Natural killer cell treated with Interleukin-12 subunit alpha and Interleukin-12 subunit beta and Interleukin-15 and Interleukin-18, amount 100 ng/mL, for 72 hours (primary cell): ENCODE measurements at regions not wholly inside any gene's neighbourhood (a gene's known extent, or its start where the extent isn't known, plus 50 kb on each side); places are given as distances from the start of the nearest gene placed in this dataset.

Source experiments
- ATAC-seq, 2 donors: fragments of 150-1000 bp; cut with Tn5 transposase in 1 of 2; sonication (Bioruptor Pico), chemical (Tn5 transposase) in 1 of 2; 2 replicates each; pipeline ENCODE4 v1.10.0; 2021
- DNase-seq: peaks from one replicate; pipeline ENCODE4 v3.0.0; 2022; ENCODE audit warnings: low spot score
- H3K27ac Mint-ChIP-seq, 2 donors: 1 replicate in 1 of 2; 2 replicates in 1 of 2; pipeline ENCODE4 v1.8.0; 2022; ENCODE audit warnings: mixed read lengths in 2 of 2, mild to moderate bottlenecking in 1 of 2, moderate library complexity in 1 of 2
- H3K27me3 Mint-ChIP-seq, 2 donors: 1 replicate in 1 of 2; 2 replicates in 1 of 2; pipeline ENCODE4 v1.8.0; 2022; ENCODE audit warnings: mixed read lengths in 2 of 2
- H3K36me3 Mint-ChIP-seq: one replicate; pipeline ENCODE4 v1.8.0; 2022; ENCODE audit warnings: mixed read lengths
- H3K4me1 Mint-ChIP-seq, 2 donors: 1 replicate in 1 of 2; 2 replicates in 1 of 2; pipeline ENCODE4 v1.8.0; 2022; ENCODE audit warnings: low read depth in 2 of 2, mixed read lengths in 2 of 2, mild to moderate bottlenecking in 1 of 2
- H3K4me3 Mint-ChIP-seq: one replicate; pipeline ENCODE4 v1.8.0; 2022; ENCODE audit warnings: mixed read lengths
- H3K9me3 Mint-ChIP-seq: 2 replicates; pipeline ENCODE4 v1.8.0; 2022; ENCODE audit warnings: mixed read lengths

DNA sequence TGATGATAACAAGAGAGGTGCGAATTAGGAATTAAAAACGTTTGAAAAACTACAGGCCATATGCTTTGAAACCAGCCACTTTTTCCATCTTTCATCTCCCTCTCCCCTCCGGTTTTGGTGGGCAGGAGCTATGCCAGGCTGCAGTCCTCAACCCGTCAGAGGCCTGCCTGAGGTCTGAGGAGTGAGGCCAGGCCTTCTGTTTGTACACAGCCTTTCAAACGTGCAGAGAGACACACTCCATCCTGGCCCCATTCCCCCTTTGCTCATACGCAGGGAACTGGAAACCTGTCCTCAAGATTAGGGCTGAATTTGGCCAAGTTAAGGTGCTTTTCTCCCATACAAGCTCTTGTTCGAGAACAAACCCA lies 74.5 kb downstream of the ZIC5 start:
- Mint-ChIP-seq H3K36me3 (no peaks in the 10 kb centered on the region), H3K4me1 (peaks cover 11 to 18% of the 10 kb centered on the region in 2 donors), H3K9me3 (no peaks in the 10 kb centered on the region), H3K27me3 (peaks cover 46 to 61% of the 10 kb centered on the region in 2 donors), H3K27ac (no peak overlapping the region), H3K4me3 (no peak overlapping the region)
- ATAC-seq (no peak), DNase-seq (no peak)

DNA sequence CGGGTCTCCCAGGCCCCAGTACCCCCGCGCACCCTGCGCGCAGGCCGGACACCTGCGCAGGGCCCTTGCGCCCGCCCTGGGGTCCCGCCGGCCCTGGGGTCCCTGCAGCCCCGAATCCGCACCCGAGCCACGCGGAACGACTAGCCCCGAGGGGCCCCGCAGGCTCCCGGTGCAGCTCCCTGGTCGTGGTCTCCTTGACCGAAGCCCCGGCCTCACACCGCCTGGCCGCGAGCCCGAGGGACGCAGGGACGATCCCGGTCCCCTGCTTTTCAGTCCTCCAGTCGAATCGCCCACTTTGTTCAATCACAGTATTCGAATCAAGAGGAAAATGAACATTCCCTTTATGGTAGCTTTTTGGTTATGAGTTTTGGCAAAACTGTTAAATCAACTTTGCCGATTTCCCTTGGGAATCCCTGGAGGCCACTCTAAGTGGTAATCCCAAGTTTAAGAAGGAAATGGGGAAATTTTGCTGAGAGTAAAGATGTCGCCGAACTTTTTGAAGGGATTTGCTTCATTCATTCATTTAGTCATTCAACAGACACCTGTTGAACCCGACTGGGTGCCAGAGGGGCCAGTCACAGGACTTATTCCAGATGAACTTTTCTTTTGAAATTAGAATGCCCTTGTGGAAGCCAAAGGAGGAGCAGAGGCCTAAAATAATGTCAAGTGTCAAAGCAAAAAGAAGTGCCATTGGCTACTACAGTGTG lies 75.0 kb downstream of the ZIC5 start:
- peaks cover 11 to 18% of the 10 kb centered on the region in 2 donors for H3K4me1 Mint-ChIP-seq
- no peaks in the 10 kb centered on the region for H3K36me3 Mint-ChIP-seq
- H3K27me3 Mint-ChIP-seq = peaks cover 47 to 61% of the 10 kb centered on the region in 2 donors
- ATAC-seq (no peak), DNase-seq (no peak)
- H3K9me3 Mint-ChIP-seq = no peaks in the 10 kb centered on the region
- H3K4me3 Mint-ChIP-seq = peak overlapping the region; percentile 32
- H3K27ac Mint-ChIP-seq = no peak overlapping the region

DNA sequence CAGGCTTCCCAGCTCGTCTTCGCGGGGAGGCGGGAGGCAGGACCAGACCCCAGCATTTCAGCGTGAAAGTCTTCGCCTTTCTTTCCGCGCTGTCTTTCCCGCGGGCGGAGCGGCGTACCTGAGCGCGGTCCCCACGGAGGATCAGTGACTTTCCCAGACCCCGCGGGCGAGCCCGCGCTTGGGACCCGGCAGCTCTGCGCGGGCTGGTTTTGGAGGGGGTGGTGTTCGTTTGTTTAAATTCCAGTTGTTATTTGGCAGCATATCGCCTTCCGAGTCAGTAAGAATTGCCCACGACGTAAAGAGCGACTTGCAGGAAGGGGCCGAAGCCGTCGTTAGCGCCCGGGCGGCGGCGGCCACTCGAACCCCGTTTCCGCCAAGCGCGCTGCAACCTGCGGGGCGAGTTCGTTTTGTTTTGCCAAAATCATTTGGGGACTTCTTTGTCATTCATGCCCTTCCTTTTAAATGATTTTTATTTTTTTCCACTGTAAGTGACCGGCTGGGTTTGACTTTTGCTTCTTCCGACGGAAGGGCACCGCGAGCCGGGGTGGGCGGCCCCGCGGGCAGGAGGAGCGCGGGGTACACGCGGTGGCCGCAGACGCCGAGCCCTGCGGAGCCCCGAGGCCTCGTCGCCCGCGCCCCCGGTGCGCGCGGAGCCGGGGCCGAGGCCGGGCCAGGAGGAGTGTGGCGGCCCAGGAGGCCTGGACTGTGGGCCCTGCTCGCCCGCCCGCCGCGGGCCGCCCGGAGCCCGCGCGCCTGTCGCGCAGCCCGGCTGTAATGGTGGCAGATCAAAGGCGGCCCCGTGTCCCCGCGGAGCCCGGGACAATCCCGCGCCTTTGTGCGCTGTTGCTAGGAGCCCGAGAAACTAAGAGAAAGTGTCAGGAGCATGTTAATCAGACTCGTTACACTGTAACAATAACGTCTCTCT lies 75.9 kb downstream of the ZIC5 start:
- H3K9me3 Mint-ChIP-seq = no peaks in the 10 kb centered on the region
- H3K4me3 Mint-ChIP-seq = peak overlapping the region; percentile 70
- peaks cover 43 to 53% of the 10 kb centered on the region in 2 donors for H3K27me3 Mint-ChIP-seq
- no peak overlapping the region for H3K27ac Mint-ChIP-seq
- no peaks in the 10 kb centered on the region for H3K36me3 Mint-ChIP-seq
- peaks cover 10 to 15% of the 10 kb centered on the region in 2 donors for H3K4me1 Mint-ChIP-seq
- ATAC-seq (peak in 1 of 2 donors; percentile 21), DNase-seq (no peak)

DNA sequence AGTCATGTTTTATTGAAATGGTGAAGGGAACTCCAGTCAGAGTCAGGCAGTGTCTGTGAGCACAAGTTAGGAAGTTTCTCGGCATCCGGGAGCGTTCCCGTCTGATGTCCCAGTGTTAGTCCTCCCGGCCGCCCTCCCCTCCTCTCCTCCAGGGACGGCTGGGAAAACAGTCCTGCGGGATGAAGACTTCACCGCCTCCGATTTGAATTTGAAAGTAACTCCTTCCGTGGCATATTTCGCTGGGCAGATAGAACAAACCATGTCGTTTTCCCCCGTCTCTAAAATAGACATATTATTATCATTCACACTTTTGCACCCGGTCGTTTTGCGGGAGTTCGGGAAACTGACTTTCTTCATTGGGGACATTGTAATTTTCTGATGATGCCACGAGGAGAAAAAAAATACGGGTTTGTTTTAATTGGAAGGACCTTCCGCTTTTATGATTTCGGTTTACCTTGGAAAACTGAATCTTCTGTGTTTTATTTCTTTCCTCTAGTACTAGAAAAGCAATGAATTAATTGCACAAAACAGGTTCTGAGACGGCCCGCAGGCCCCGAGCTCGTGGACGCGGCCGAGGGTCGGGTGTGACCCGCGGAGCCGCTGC lies 76.6 kb downstream of the ZIC5 start:
- no peak for DNase-seq
- Mint-ChIP-seq H3K9me3 (no peaks in the 10 kb centered on the region), H3K4me1 (peaks cover 6 to 11% of the 10 kb centered on the region in 2 donors), H3K36me3 (no peaks in the 10 kb centered on the region), H3K4me3 (peak overlapping the region; percentile 70), H3K27ac (no peak overlapping the region), H3K27me3 (peaks cover 37 to 45% of the 10 kb centered on the region in 2 donors)
- ATAC-seq = no peak

DNA sequence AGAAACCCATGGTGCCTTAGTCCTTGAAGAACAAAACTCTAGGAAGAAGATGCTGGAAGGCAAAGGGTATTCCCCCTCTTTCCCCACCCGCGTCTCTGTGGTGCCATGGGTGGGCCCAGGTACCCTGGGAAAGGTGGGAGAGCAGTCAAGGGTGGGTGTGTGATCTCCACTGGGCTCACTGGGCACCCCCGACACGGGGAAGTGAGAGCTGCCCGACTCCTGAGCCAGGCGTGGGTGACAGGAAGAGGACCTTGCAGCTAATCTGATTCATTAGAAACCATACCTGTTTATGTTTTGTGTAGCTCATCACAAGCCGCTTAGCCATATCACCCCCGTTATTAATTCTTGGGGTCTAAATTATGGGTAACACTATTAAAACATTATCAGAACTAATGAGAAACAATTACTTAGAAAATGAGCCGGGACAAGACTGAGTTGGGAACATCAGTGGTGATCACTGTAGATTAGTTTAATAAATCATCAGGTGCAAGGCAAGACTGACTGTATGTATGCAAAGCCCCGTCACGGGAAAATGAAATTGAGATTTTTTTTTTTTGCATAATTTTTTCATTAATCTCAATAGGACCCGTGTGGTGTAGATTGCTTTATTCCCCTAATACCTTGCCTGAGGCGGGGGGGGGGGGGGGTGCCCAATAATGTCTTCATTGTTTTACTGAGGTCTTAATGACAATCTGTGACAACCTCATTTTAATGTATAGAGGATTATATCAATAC lies 77.3 kb downstream of the ZIC5 start:
- Mint-ChIP-seq H3K9me3 (no peaks in the 10 kb centered on the region), H3K4me1 (peaks cover 6 to 11% of the 10 kb centered on the region in 2 donors), H3K4me3 (peak overlapping the region; percentile 70), H3K27me3 (peaks cover 35 to 42% of the 10 kb centered on the region in 2 donors), H3K27ac (no peak overlapping the region), H3K36me3 (no peaks in the 10 kb centered on the region)
- no peak for DNase-seq
- ATAC-seq = no peak

DNA sequence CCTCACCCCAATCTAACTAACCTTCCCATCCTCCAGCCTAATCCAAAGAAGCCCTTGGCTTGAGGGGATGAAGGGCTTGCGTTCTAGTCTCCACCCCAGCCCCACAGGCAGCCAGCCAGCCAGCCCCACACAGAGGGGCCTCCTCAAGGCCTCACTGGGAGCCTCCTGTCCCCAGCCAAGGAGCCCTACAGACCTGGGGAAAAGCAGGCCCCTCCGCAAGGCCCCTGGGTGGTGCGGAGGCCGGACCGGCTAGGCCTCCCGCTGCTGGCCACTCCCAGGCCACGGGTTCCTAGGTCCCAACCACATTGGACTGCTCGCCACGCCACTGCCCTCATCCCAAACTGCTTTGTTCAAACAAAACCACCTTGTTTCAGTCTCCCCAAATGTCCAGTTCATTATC lies 78.0 kb downstream of the ZIC5 start:
- ATAC-seq (peak in 1 of 2 donors; percentile 5), DNase-seq (no peak)
- Mint-ChIP-seq H3K36me3 (no peaks in the 10 kb centered on the region), H3K4me3 (no peak overlapping the region), H3K4me1 (peaks cover 6 to 11% of the 10 kb centered on the region in 2 donors), H3K27ac (no peak overlapping the region), H3K27me3 (peaks cover 29 to 35% of the 10 kb centered on the region in 2 donors), H3K9me3 (no peaks in the 10 kb centered on the region)

DNA sequence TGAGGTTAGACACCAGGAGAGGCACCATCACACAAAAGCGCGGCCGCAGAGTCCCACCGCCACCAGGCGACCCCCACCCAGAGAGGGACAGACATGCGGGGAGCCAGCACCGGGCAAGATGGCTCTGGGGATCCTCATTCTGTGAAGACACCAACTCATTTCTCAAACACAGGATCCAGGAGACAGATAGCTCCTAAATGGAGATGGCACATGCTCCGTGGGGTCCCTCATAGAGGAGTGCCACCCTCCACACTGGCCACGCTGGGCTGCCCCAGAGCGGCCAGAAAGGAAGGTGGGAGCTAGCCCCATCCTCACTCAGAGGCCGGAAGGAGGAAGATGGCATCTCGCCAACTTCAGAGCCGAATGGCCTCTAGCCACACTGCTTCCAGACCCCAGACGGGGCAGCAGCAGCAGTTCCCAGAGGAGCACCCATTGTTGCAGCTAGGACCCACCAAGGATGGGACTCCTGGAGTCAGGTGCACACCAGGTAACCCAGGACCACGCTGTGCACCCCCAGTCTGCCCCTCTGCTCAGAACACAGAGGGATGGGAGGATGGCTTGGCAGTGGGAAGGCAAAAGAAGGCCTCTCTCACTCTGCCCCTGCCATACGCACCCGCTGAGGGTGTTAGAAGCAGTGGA lies 78.6 kb downstream of the ZIC5 start:
- ATAC-seq (peak in 1 of 2 donors; percentile 48), DNase-seq (no peak)
- H3K36me3 Mint-ChIP-seq = no peaks in the 10 kb centered on the region
- H3K4me1 Mint-ChIP-seq = peaks cover 6 to 11% of the 10 kb centered on the region in 2 donors
- peaks cover 25 to 29% of the 10 kb centered on the region in 2 donors for H3K27me3 Mint-ChIP-seq
- H3K4me3 Mint-ChIP-seq = no peak overlapping the region
- no peak overlapping the region for H3K27ac Mint-ChIP-seq
- H3K9me3 Mint-ChIP-seq = no peaks in the 10 kb centered on the region

DNA sequence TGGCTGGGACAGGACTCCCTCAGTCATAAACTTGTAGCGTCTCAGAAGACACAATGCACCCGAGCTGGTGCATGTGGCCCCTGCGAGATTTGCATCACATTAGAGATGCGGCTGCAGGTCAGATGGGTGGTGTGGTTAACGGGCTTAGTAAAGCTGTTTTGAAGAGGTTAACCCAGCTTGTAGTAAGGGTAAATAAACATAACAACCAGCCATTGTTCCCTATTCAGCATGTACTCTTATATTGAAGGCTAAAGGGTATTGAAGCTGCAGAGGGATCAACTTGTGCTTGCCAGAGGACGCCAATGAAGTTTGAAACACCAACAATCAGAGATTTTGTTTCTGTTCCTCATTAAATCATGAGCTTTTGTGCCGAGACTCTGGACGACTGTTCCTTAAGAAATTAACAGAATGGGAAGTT lies 79.4 kb downstream of the ZIC5 start:
- H3K4me1 Mint-ChIP-seq = peaks cover 6 to 11% of the 10 kb centered on the region in 2 donors
- no peaks in the 10 kb centered on the region for H3K9me3 Mint-ChIP-seq
- H3K4me3 Mint-ChIP-seq = no peak overlapping the region
- no peaks in the 10 kb centered on the region for H3K36me3 Mint-ChIP-seq
- ATAC-seq (no peak), DNase-seq (no peak)
- H3K27ac Mint-ChIP-seq = no peak overlapping the region
- H3K27me3 Mint-ChIP-seq = peaks cover 20 to 26% of the 10 kb centered on the region in 2 donors

DNA sequence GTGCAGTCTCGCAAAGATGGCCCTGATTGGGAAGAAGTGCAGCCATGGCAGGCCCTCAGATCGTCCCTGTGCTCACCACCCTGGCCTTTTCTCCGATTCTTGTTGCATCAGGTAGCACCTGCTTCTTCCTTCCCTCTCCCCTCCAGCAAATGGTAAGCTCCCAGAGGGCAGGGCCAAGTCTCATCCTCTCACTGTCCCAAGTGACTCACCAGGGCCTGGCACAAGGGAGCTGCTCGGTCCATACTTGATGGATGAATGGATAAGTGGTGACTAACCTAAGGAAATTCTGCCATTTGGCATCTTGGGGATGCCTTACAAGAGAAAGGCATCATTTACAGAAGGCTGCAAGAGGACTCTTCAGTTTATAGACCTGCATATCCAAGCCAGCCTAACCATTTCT lies 84.9 kb downstream of the ZIC5 start:
- H3K4me1 Mint-ChIP-seq = no peaks in the 10 kb centered on the region
- DNase-seq (no peak), ATAC-seq (no peak)
- H3K27me3 Mint-ChIP-seq = peaks cover 0 to 6% of the 10 kb centered on the region in 2 donors
- H3K27ac Mint-ChIP-seq = no peak overlapping the region
- no peaks in the 10 kb centered on the region for H3K9me3 Mint-ChIP-seq
- H3K4me3 Mint-ChIP-seq = no peak overlapping the region
- H3K36me3 Mint-ChIP-seq = no peaks in the 10 kb centered on the region

DNA sequence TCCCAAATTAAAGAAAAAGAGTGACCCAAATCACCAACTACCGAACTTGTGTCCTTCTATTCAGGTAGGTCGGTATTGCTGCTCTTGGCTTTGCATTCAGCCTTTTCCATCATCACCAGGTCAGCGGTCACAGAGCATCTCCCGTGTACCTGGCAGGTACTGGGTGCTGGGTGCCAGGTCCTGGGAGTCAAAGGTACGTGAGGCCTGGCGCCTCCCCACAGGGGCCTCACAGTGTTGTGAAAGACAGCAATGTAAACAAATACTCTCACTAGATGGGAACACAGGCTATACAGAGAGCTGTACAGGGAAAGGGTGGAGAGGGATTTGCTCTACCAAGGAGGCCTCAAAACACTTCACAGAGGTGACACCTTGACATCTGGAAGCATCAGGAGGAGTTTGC lies 86.7 kb downstream of the ZIC5 start:
- Mint-ChIP-seq H3K36me3 (no peaks in the 10 kb centered on the region), H3K27me3 (peaks cover 5 to 8% of the 10 kb centered on the region in 2 donors), H3K27ac (no peak overlapping the region), H3K4me1 (no peaks in the 10 kb centered on the region), H3K4me3 (no peak overlapping the region), H3K9me3 (no peaks in the 10 kb centered on the region)
- no peak for DNase-seq
- no peak for ATAC-seq

DNA sequence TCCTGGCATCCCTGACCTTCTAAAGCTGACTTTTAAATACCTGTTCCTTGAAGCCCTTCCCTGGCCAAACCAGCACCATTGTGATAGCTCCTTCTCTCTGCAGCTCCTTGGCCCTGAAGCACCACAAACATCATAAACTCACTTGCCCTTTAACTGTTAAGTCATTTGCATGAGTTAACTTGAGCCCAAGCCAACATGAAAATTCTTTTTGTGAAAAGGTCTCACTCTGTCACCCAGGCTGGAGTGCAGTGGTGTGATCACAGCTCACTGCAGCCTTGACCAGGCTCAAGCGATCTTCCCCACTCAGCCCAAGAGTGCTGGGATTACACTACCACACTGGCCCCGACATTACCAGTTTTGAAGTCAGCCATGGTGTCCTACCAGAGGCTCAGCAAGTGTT lies 87.8 kb downstream of the ZIC5 start:
- H3K27ac Mint-ChIP-seq = no peak overlapping the region
- no peaks in the 10 kb centered on the region for H3K9me3 Mint-ChIP-seq
- ATAC-seq = no peak
- H3K4me3 Mint-ChIP-seq = no peak overlapping the region
- H3K4me1 Mint-ChIP-seq = no peaks in the 10 kb centered on the region
- H3K27me3 Mint-ChIP-seq = peaks cover 13% of the 10 kb centered on the region in 2 donors
- no peak for DNase-seq
- no peaks in the 10 kb centered on the region for H3K36me3 Mint-ChIP-seq

DNA sequence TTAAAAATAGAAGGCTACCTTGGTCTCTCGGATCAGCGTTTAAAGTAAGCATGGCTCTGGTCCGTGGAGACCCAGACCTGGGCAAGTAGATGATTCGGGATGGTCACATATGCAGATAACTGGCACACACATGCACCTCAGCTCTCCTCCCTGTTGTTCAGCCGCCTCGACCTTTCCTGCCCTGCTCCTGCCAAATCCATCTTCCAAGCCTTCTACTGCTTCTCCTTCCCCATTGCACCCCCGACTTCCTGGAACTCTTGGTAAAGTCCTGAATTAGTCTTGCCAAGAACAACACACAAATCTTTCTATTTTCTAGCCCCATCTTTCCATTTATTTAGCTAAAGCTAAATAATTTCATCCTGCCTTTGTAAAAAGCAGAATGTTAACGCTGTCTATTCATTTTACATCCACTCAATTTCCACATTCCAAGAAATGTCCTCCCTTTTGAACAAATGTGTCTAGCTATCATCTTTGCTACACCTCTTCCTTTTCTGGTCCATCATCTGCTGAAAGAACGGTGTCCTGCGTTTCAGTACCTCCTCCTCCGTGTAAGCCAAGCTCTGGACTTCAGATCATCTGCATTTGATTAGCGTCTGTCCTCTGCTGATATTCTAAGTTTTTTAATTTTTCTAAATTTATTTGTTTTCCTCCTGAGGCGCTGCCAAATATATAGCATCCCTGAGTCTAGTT lies 92.5 kb downstream of the ZIC5 start:
- Mint-ChIP-seq H3K4me3 (no peak overlapping the region), H3K9me3 (no peaks in the 10 kb centered on the region), H3K36me3 (no peaks in the 10 kb centered on the region), H3K4me1 (no peaks in the 10 kb centered on the region), H3K27ac (no peak overlapping the region), H3K27me3 (peaks cover 13 to 21% of the 10 kb centered on the region in 2 donors)
- ATAC-seq (no peak), DNase-seq (no peak)
